Mucosa of descending colon (tissue), 3 donors: ENCODE measurements at regions not wholly inside any gene's neighbourhood (a gene's known extent, or its start where the extent isn't known, plus 50 kb on each side); places are given as distances from the start of the nearest gene placed in this dataset.
A peak's percentile ranks its signal among the peaks of the same experiment; 100 is the strongest.

Experiments used
- ATAC-seq: fragments of 200-7000 bp; cut with Tn5 transposase; one replicate; pipeline ENCODE4 v1.9.1; 2020; ENCODE audit warnings: mild to moderate bottlenecking, moderate library complexity
- DNase-seq, 3 donors: peaks; one replicate each; pipeline ENCODE4 v3.0.0-alpha.2; 2020
- H3K36me3 ChIP-seq: fragments of 200-600 bp; one replicate; pipeline ENCODE4 v1.8.0; 2021; ENCODE audit warnings: low read depth, mild to moderate bottlenecking
- H3K4me1 ChIP-seq: fragments of 200-600 bp; one replicate; pipeline ENCODE4 v1.8.0; 2021; ENCODE audit warnings: low read depth, mild to moderate bottlenecking
- H3K4me3 ChIP-seq: fragments of 200-600 bp; one replicate; pipeline ENCODE4 v1.8.0; 2021; ENCODE audit warnings: mild to moderate bottlenecking
- H3K9me3 ChIP-seq: fragments of 200-600 bp; one replicate; pipeline ENCODE4 v1.8.0; 2021; ENCODE audit warnings: mild to moderate bottlenecking
- CTCF ChIP-seq: fragments of 200-600 bp; IDR thresholded peaks from one replicate; pipeline ENCODE4 v1.8.0; 2022; ENCODE audit warnings: antibody characterized with exemption, mild to moderate bottlenecking
- intact Hi-C, 2 donors: fragments of 100-400 bp; cut with DNase I in 1 of 2; cut with micrococcal nuclease in 1 of 2; formaldehyde crosslinking; loops; one replicate each; pipeline versions ENCODE4 v1.11.0 to v1.11.1; 2022; cut with DNase I, micrococcal nuclease
- donor health status: DM: no; HTN: no; CAD: no; lungs with moderate emphysema.
- donor health status: DM: no; HTN: no; CAD: no.
- donor health status: DM: no; HTN: yes; CAD: no.

GRCh38 chr3:180324791-180325190, 277.2 kb upstream of the TTC14 start:
- TF ChIP-seq CTCF, result no peak
- ATAC-seq, result no peak
- Histone ChIP-seq H3K36me3 (no peaks in the 10 kb centered on the region), H3K9me3 (peaks cover 12% of the 10 kb centered on the region), H3K4me1 (no peaks in the 10 kb centered on the region), H3K4me3 (no peak overlapping the region)
- DNase-seq, result peak in 1 of 3 donors; percentile 41
- intact Hi-C loops, result no loop called here

- Histone ChIP-seq H3K4me3 (no peak overlapping the region), H3K36me3 (no peaks in the 10 kb centered on the region), H3K4me1 (no peaks in the 10 kb centered on the region), H3K9me3 (peaks cover 7% of the 10 kb centered on the region)
- intact Hi-C loops, result no loop called here
- no peak for TF ChIP-seq CTCF
- ATAC-seq, result no peak
- DNase-seq, result no peak
Measured at GRCh38 chr3:180325533-180325932, 276.4 kb upstream of the TTC14 start.

GRCh38 chr3:180325958-180326357, 276.0 kb upstream of the TTC14 start:
- intact Hi-C loops, result no loop called here

GRCh38 chr3:180329187-180329586, 272.8 kb upstream of the TTC14 start:
- DNase-seq (no peak), ATAC-seq (no peak)
- intact Hi-C loops, result no loop called here
- H3K9me3 ChIP-seq, result peaks cover 9% of the 10 kb centered on the region
- no peaks in the 10 kb centered on the region for H3K36me3 ChIP-seq
- no peaks in the 10 kb centered on the region for H3K4me1 ChIP-seq
- no peak for TF ChIP-seq CTCF
- no peak overlapping the region for H3K4me3 ChIP-seq

More at GRCh38 chr3:180325958-180326357, 276.0 kb upstream of the TTC14 start:
- DNase-seq, result no peak
- Histone ChIP-seq H3K4me3 (no peak overlapping the region), H3K36me3 (no peaks in the 10 kb centered on the region), H3K4me1 (no peaks in the 10 kb centered on the region), H3K9me3 (peaks cover 5% of the 10 kb centered on the region)
- no peak for TF ChIP-seq CTCF
- ATAC-seq, result no peak

GRCh38 chr3:180329847-180330246, 272.1 kb upstream of the TTC14 start:
- Histone ChIP-seq H3K36me3 (no peaks in the 10 kb centered on the region), H3K4me3 (no peak overlapping the region), H3K9me3 (peaks cover 9% of the 10 kb centered on the region), H3K4me1 (no peaks in the 10 kb centered on the region)
- no peak for TF ChIP-seq CTCF
- no peak for DNase-seq
- no peak for ATAC-seq
- intact Hi-C loops, result no loop called here

GRCh38 chr3:180330440-180330839, 271.5 kb upstream of the TTC14 start:
- DNase-seq (no peak), ATAC-seq (no peak)
- Histone ChIP-seq H3K36me3 (no peaks in the 10 kb centered on the region), H3K4me1 (no peaks in the 10 kb centered on the region), H3K4me3 (no peak overlapping the region), H3K9me3 (peaks cover 9% of the 10 kb centered on the region)
- TF ChIP-seq CTCF, result no peak
- intact Hi-C loops, result no loop called here
